ENCODE measurements at regions not wholly inside any gene's neighbourhood (a gene's known extent, or its start where the extent isn't known, plus 50 kb on each side); places are given as distances from the start of the nearest gene placed in this dataset.

- Mint-ChIP-seq H3K4me1 (ENCODE audit: unreplicated experiment) (peaks cover 38% of the 10 kb centered on the region), H3K27ac (ENCODE audit: unreplicated experiment) (no peak overlapping the region), H3K36me3 (ENCODE audit: unreplicated experiment) (no peaks in the 10 kb centered on the region), H3K4me3 (ENCODE audit: unreplicated experiment) (no peak overlapping the region), H3K27me3 (ENCODE audit: unreplicated experiment) (no peaks in the 10 kb centered on the region), H3K9me3 (ENCODE audit: unreplicated experiment) (no peaks in the 10 kb centered on the region)
- DNase-seq (ENCODE audit: extremely low spot score, unreplicated experiment) = no peak
- no peak for TF ChIP-seq CTCF (IDR thresholded peaks at IDR 0.05)
These were observed 471.9 kb downstream of the PMP22 start for GRCh38 chr17:14793237-14793636.

DNA sequence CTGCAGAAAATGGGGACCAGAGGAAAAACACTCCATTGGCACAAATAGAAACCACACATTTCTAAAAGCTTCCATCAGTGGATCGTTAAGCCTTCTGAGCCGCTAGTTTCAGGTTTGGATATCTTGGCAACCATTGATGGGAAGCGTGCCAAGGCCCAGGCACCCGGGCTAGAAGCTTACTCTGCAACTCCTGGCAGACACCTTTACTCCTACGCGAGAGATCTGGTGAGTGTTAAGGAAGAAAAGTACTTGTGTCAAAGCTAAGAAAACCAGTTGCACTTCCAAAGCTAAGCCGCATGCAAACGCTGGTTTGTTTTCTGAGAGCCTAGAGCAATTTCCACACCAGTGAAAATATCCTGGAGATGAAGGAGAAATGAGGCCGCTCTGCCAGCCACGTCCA, 472.4 kb downstream of the PMP22 start:
- H3K4me1 Mint-ChIP-seq (ENCODE audit: unreplicated experiment) = peaks cover 35% of the 10 kb centered on the region
- H3K9me3 Mint-ChIP-seq (ENCODE audit: unreplicated experiment) = no peaks in the 10 kb centered on the region
- H3K27ac Mint-ChIP-seq (ENCODE audit: unreplicated experiment) = no peak overlapping the region
- no peaks in the 10 kb centered on the region for H3K27me3 Mint-ChIP-seq (ENCODE audit: unreplicated experiment)
- TF ChIP-seq CTCF (IDR thresholded peaks at IDR 0.05) = no peak
- DNase-seq (ENCODE audit: extremely low spot score, unreplicated experiment) = no peak
- H3K4me3 Mint-ChIP-seq (ENCODE audit: unreplicated experiment) = no peak overlapping the region
- no peaks in the 10 kb centered on the region for H3K36me3 Mint-ChIP-seq (ENCODE audit: unreplicated experiment)

DNA sequence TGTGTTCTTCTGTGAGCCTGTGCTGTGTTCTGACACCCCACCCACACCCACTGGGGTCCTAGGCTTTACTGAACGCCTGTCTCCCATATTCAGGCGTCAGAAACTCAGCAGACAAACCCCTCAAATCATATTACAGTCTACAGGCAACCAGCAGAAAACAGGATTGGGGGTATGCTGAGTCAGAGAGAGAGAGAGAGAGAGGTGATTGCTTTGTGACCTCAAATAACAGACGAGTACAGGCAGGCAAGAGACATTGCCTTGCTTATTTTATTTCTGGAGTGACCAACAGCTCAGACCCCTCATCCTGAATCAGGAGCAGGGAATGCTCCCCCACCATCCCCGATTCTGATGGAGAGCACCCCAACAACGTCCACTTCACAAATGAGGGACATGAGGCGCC, 473.9 kb downstream of the PMP22 start:
- no peaks in the 10 kb centered on the region for H3K36me3 Mint-ChIP-seq (ENCODE audit: unreplicated experiment)
- H3K4me3 Mint-ChIP-seq (ENCODE audit: unreplicated experiment) = no peak overlapping the region
- H3K27ac Mint-ChIP-seq (ENCODE audit: unreplicated experiment) = no peak overlapping the region
- no peaks in the 10 kb centered on the region for H3K9me3 Mint-ChIP-seq (ENCODE audit: unreplicated experiment)
- H3K4me1 Mint-ChIP-seq (ENCODE audit: unreplicated experiment) = peaks cover 33% of the 10 kb centered on the region
- no peak for TF ChIP-seq CTCF (IDR thresholded peaks at IDR 0.05)
- H3K27me3 Mint-ChIP-seq (ENCODE audit: unreplicated experiment) = no peaks in the 10 kb centered on the region
- DNase-seq (ENCODE audit: extremely low spot score, unreplicated experiment) = no peak

DNA sequence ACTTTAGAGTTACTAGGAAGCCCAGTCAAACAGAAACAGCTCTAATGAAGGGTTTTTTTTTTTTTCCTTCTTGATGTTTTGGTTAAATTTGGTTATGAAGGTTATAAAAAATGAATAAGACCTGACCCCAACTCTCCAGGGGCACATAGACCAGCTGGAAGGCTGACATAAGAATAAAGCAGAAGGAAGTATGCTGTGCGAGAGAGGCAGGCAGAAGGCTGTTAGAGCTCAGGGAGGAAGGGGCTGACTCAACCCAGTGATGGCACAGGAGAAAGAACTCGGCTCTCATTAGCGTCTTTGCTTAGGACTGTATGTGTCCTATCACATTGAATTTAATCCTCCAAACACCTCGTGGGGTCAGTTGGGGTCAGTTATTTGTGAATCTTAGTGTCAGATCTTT, 474.6 kb downstream of the PMP22 start:
- Mint-ChIP-seq H3K27me3 (ENCODE audit: unreplicated experiment) (no peaks in the 10 kb centered on the region), H3K4me3 (ENCODE audit: unreplicated experiment) (no peak overlapping the region), H3K9me3 (ENCODE audit: unreplicated experiment) (peaks cover 4% of the 10 kb centered on the region), H3K4me1 (ENCODE audit: unreplicated experiment) (peaks cover 33% of the 10 kb centered on the region), H3K27ac (ENCODE audit: unreplicated experiment) (peak overlapping the region; percentile 3), H3K36me3 (ENCODE audit: unreplicated experiment) (no peaks in the 10 kb centered on the region)
- no peak for TF ChIP-seq CTCF (IDR thresholded peaks at IDR 0.05)
- DNase-seq (ENCODE audit: extremely low spot score, unreplicated experiment) = no peak

- no peak overlapping the region for H3K4me3 Mint-ChIP-seq (ENCODE audit: unreplicated experiment)
- H3K4me1 Mint-ChIP-seq (ENCODE audit: unreplicated experiment) = peaks cover 4% of the 10 kb centered on the region
- no peaks in the 10 kb centered on the region for H3K27me3 Mint-ChIP-seq (ENCODE audit: unreplicated experiment)
- no peak for DNase-seq (ENCODE audit: extremely low spot score, unreplicated experiment)
- peaks cover 6% of the 10 kb centered on the region for H3K9me3 Mint-ChIP-seq (ENCODE audit: unreplicated experiment)
- no peaks in the 10 kb centered on the region for H3K36me3 Mint-ChIP-seq (ENCODE audit: unreplicated experiment)
- no peak overlapping the region for H3K27ac Mint-ChIP-seq (ENCODE audit: unreplicated experiment)
- TF ChIP-seq CTCF (IDR thresholded peaks at IDR 0.05) = no peak
These were observed 480.0 kb downstream of the PMP22 start for GRCh38 chr17:14784997-14785696.

All from osteocyte (in vitro differentiated cells).